ENCODE measurements at regions not wholly inside any gene's neighbourhood (a gene's known extent, or its start where the extent isn't known, plus 50 kb on each side); places are given as distances from the start of the nearest gene placed in this dataset.
"Not testable (repeated sequence)": the region's sequence is repeated elsewhere in the genome, so short reads cannot be mapped to it uniquely, and the experiment has no call there.

GRCh38 chr1:143666851-143667250 is 304.9 kb downstream of the FAM72C start:
- Histone ChIP-seq H3K4me2 (ENCODE audit: insufficient read depth, low read length) (no peak overlapping the region), H3K4me1 (ENCODE audit: insufficient read depth, low read length) (no peaks in the 10 kb centered on the region), H3K27me3 (ENCODE audit: insufficient read depth, low read length) (no peaks in the 10 kb centered on the region), H3K27ac (ENCODE audit: low read depth, low read length) (no peak overlapping the region), H3K36me3 (ENCODE audit: insufficient read depth, low read length) (no peaks in the 10 kb centered on the region), H4K20me1 (ENCODE audit: insufficient read depth, low read length) (no peaks in the 10 kb centered on the region), H3K9me3 (ENCODE audit: low read depth, low read length) (no peaks in the 10 kb centered on the region), H2AFZ (ENCODE audit: low read length) (no peak overlapping the region), H3K79me2 (ENCODE audit: insufficient read depth, low read length) (no peaks in the 10 kb centered on the region), H3K4me3 (ENCODE audit: insufficient read depth, low read length) (no peak overlapping the region)
- TF ChIP-seq, protein P1, sequence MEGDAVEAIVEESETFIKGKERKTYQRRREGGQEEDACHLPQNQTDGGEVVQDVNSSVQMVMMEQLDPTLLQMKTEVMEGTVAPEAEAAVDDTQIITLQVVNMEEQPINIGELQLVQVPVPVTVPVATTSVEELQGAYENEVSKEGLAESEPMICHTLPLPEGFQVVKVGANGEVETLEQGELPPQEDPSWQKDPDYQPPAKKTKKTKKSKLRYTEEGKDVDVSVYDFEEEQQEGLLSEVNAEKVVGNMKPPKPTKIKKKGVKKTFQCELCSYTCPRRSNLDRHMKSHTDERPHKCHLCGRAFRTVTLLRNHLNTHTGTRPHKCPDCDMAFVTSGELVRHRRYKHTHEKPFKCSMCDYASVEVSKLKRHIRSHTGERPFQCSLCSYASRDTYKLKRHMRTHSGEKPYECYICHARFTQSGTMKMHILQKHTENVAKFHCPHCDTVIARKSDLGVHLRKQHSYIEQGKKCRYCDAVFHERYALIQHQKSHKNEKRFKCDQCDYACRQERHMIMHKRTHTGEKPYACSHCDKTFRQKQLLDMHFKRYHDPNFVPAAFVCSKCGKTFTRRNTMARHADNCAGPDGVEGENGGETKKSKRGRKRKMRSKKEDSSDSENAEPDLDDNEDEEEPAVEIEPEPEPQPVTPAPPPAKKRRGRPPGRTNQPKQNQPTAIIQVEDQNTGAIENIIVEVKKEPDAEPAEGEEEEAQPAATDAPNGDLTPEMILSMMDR (IDR thresholded peaks at IDR 0.05; ENCODE audit: extremely low read depth, low read depth, low read length), result no peak
- DNase-seq (ENCODE audit: insufficient read length, low spot score, missing footprints), result no peak

DNA sequence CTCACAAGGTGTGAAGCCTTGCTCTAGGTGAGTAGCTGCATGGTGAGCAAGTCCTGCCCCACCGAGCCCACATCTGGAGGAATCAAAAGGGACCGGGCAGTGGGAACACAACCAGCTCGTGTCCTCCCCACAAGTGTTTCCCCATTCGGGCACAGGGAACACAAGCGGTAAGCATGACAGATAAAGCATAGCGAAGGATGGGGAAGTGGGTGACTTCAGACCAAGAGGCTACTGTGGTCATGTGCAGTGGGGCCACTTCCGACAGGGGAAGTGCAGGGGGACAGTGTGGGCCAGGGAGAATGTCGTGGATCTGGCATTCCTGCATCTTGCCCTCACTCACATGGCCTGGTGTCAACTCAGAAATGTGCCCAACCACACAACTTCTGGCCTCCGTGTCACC is 306.2 kb downstream of the FAM72C start:
- no peaks in the 10 kb centered on the region for H3K4me1 ChIP-seq (ENCODE audit: insufficient read depth, low read length)

GRCh38 chr1:143663056-143663455 is 308.7 kb downstream of the FAM72C start:
- not testable (repeated sequence) for H3K9me3 ChIP-seq (ENCODE audit: low read depth, low read length); H3K4me2 ChIP-seq (ENCODE audit: insufficient read depth, low read length); H3K27me3 ChIP-seq (ENCODE audit: insufficient read depth, low read length); H3K4me3 ChIP-seq (ENCODE audit: insufficient read depth, low read length); H3K4me1 ChIP-seq (ENCODE audit: insufficient read depth, low read length); H3K36me3 ChIP-seq (ENCODE audit: insufficient read depth, low read length); DNase-seq (ENCODE audit: insufficient read length, low spot score, missing footprints); H4K20me1 ChIP-seq (ENCODE audit: insufficient read depth, low read length); H2AFZ ChIP-seq (ENCODE audit: low read length); H3K27ac ChIP-seq (ENCODE audit: low read depth, low read length); H3K79me2 ChIP-seq (ENCODE audit: insufficient read depth, low read length)

More for the DNA sequence above, 306.2 kb downstream of the FAM72C start:
- Histone ChIP-seq H3K4me2 (ENCODE audit: insufficient read depth, low read length) (no peak overlapping the region), H3K9me3 (ENCODE audit: low read depth, low read length) (no peaks in the 10 kb centered on the region), H4K20me1 (ENCODE audit: insufficient read depth, low read length) (no peaks in the 10 kb centered on the region), H3K36me3 (ENCODE audit: insufficient read depth, low read length) (no peaks in the 10 kb centered on the region), H3K27me3 (ENCODE audit: insufficient read depth, low read length) (no peaks in the 10 kb centered on the region), H3K27ac (ENCODE audit: low read depth, low read length) (no peak overlapping the region), H3K79me2 (ENCODE audit: insufficient read depth, low read length) (no peaks in the 10 kb centered on the region), H3K4me3 (ENCODE audit: insufficient read depth, low read length) (no peak overlapping the region), H2AFZ (ENCODE audit: low read length) (no peak overlapping the region)
- DNase-seq (ENCODE audit: insufficient read length, low spot score, missing footprints), result no peak
- TF ChIP-seq, protein P1 (IDR thresholded peaks at IDR 0.05; ENCODE audit: extremely low read depth, low read depth, low read length), result no peak

DNA sequence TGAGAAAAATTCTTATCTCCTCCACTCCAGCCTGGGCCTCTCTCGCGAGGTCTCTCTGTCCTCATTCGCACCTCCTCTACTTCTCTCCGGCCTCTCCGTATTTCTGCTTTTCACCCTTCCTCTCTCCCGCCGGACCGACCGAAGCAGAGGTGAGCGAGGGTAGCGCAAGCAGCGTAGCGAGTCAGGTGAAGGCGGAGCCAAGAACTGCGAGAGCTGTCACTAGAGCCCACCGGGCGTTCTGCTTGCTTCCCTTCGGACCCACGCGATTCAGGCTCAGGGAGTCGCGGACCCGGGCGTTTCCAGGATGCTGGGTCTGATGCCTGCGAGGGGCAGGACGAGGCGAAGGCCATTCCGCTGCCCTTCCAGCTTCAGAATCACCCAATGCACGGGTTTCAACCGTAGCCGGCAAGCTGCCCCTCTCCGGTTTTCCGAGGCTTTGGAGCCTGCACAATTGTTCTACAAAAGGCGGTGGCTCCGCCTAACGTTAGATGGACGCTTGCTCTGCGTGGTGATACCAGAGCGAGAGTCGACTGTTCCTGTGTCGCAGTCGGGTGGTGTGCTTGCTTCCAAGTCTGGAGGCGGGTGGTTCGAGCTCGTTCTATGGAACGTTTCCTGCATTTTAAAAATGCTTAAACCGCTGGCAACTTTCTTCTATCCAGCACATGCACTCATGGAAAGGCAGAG is 310.2 kb downstream of the FAM72C start:
- H4K20me1 ChIP-seq (ENCODE audit: insufficient read depth, low read length), result no peaks in the 10 kb centered on the region
- H3K27ac ChIP-seq (ENCODE audit: low read depth, low read length), result no peak overlapping the region
- no peak overlapping the region for H2AFZ ChIP-seq (ENCODE audit: low read length)
- no peaks in the 10 kb centered on the region for H3K4me1 ChIP-seq (ENCODE audit: insufficient read depth, low read length)
- H3K36me3 ChIP-seq (ENCODE audit: insufficient read depth, low read length), result no peaks in the 10 kb centered on the region
- TF ChIP-seq, protein P1 (IDR thresholded peaks at IDR 0.05; ENCODE audit: extremely low read depth, low read depth, low read length), result no peak
- H3K27me3 ChIP-seq (ENCODE audit: insufficient read depth, low read length), result no peaks in the 10 kb centered on the region
- no peak overlapping the region for H3K4me3 ChIP-seq (ENCODE audit: insufficient read depth, low read length)
- no peaks in the 10 kb centered on the region for H3K9me3 ChIP-seq (ENCODE audit: low read depth, low read length)
- H3K79me2 ChIP-seq (ENCODE audit: insufficient read depth, low read length), result no peaks in the 10 kb centered on the region
- no peak for DNase-seq (ENCODE audit: insufficient read length, low spot score, missing footprints)
- no peak overlapping the region for H3K4me2 ChIP-seq (ENCODE audit: insufficient read depth, low read length)

All from osteoblast (primary cell).